HG03342 (cell line): ENCODE measurements at regions not wholly inside any gene's neighbourhood (a gene's known extent, or its start where the extent isn't known, plus 50 kb on each side); places are given as distances from the start of the nearest gene placed in this dataset.
"Not testable (repeated sequence)": the region's sequence is repeated elsewhere in the genome, so short reads cannot be mapped to it uniquely, and the experiment has no call there.

Experiments
- ATAC-seq: cut with Tn5 transposase; IDR thresholded peaks from one replicate; pipeline ENCODE4 v1.9.1; 2021; ENCODE audit warnings: mild to moderate bottlenecking, moderate library complexity; ENCODE audit not compliant: unreplicated experiment

GRCh38 chr5:123933812-123934211 lies 421.8 kb downstream of the CSNK1G3 start:
- not testable (repeated sequence) for ATAC-seq

- ATAC-seq: no peak
These were observed 417.1 kb downstream of the CSNK1G3 start for GRCh38 chr5:123929055-123929474.

DNA sequence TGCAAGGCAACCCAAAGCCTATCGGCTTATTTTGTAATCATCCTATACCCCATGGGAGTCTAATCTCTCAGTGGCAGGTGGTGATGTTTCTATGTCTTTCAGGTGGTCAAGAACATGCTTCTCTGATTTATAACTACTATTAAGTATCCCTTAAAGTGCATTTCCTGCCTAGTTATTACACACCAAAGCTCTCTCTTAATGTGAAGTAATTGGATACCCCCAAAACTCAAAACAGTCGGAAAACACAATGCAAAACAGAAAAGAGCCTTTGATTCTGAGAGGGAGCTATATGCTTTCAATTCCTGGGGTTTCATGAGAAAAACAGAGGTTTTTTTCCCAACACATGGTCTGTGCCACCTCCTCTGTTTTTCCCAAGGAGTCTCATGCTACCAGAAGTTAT lies 416.4 kb downstream of the CSNK1G3 start:
- no peak for ATAC-seq

DNA sequence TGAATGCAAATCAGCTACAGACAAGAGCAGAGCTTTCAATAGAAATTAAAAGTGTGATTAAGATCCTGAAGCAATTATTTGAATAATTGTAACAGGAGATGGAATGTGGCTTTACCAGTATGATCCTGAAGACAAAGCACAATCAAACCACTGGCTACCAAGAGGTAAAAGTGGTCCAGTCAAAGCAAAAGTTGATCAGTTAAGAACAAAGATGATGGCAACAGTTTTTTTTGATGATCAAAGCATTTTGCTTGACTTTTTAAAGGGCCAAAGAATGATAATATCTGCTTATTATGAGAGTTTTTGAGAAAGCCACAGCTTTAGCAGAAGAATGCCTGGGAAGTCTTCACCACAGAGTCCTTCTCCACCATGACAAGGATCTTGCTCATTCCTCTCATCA lies 409.2 kb downstream of the CSNK1G3 start:
- ATAC-seq: no peak

GRCh38 chr5:123916345-123917121 lies 404.6 kb downstream of the CSNK1G3 start:
- no peak for ATAC-seq

DNA sequence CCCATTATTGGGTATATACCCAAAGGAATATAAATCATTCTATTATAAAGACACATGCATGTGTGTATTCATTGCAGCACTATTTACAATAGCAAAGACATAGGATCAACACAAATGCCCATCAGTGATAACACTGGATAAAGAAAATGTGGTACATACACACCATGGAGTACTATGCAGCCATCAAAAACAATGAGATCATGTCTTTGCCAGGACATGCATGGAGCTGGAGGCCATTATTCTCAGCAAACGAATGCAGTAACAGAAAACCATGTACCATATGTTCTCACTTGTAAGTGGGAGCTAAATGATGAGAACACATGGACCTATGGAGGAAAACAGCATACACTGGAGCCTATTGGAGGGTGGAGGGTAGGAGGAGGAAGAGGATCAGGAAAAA lies 402.4 kb downstream of the CSNK1G3 start:
- no peak for ATAC-seq

DNA sequence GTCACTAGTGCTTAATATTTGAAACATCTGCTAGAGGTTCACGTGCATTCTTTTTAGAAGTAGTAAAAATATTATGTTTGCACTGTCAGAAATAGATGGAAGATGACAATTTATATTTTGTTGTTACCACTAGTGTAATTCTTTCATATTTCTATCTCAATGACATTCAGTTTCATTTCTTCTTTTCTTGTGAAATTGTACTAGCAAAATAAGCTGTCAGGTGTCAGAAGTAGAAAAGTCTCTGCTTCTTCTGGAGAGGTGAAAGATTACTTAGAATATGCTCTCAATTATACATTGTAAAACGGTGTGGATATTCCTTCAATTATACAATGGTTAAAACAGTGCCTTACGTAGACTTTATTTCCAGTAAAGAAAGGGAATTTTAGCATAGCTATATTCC lies 395.4 kb downstream of the CSNK1G3 start:
- no peak for ATAC-seq

- no peak for ATAC-seq
These were observed 394.8 kb downstream of the CSNK1G3 start for GRCh38 chr5:123906698-123907295.

DNA sequence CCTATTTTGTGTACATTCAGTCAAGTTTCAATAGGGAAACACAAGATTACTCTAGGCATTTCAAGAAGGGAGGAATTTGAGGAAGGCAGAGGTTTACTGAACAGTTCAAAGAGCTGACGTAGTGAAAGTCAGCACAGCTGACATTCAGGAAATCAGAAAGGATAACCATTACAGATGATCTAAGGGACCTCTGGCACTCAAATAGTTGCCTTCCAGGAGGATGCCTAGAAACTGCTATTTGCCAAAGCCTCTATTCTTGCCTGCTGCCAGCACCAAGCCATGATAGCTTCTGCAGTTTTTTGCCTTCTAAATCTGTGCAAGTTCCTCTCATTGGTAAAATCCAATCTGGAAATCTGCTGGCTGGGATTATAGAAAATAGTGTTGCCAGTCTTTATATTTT lies 373.1 kb downstream of the CSNK1G3 start:
- no peak for ATAC-seq

DNA sequence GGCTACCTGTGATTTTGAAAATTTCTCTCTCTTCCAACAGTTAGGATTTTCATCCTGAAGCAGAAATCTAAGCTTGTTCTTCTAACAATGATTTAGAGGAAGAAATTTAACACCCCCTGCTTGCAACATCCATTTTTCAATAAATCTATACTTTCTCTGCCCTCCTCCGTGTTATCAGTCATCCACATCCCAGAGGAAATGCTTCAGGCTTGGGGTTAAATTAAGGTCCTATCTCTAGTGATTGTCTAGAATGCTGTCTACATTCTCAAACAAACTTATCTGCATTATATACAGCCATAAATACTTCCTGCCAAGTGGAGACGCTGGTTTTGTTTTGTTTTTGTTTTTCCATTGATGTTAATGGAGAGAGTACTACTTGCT lies 371.0 kb downstream of the CSNK1G3 start:
- ATAC-seq: no peak

GRCh38 chr5:123882319-123882964 lies 370.5 kb downstream of the CSNK1G3 start:
- ATAC-seq: no peak

DNA sequence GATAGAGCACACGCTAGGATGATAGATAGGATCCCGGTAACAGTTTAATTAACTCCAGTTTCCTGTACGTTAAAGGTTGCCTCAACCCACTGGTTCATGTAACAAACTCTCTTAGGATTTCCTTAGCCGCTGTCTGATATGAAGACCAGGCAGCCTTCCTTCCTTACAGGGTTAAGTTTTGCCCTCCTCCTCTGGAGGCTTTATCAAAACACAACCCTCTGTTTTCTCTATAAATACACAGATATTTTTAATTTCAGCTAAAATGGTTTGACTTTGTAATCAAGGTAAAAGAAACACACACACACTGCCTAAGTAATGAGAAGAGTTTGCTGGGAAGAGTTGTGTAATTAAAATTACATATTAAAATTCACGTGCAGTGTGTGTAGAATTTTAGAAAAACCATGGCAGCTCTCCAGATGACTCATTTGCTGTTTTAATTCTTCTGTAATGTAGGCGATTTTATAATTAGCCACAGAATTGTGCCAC lies 369.8 kb downstream of the CSNK1G3 start:
- ATAC-seq: no peak

GRCh38 chr5:123880875-123881274 lies 368.9 kb downstream of the CSNK1G3 start:
- no peak for ATAC-seq

GRCh38 chr5:123879071-123879470 lies 367.1 kb downstream of the CSNK1G3 start:
- ATAC-seq: no peak

GRCh38 chr5:123876276-123876790 lies 364.4 kb downstream of the CSNK1G3 start:
- no peak for ATAC-seq

GRCh38 chr5:123875561-123876275 lies 363.7 kb downstream of the CSNK1G3 start:
- no peak for ATAC-seq

GRCh38 chr5:123874600-123875201 lies 362.7 kb downstream of the CSNK1G3 start:
- ATAC-seq: no peak

DNA sequence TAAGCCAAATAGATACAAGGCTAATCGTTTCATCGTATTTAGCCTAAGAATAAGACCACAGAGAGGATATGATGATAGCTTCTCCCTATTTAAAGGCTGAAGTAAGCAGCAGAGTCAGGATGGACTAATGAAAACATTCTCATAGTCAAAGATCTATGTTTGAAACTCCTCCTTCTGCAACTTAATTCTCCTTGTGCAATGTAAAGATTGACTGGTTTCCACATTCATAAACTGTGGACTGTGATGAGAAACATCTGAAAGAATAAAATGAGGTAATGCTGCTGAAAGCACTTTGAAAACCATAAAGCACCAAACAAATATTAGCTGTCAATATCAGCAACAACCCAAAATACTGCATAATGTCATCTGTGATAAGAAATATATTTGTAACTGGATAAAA lies 361.9 kb downstream of the CSNK1G3 start:
- ATAC-seq: no peak

- ATAC-seq: no peak
These were observed 359.4 kb downstream of the CSNK1G3 start for GRCh38 chr5:123871373-123871772.

DNA sequence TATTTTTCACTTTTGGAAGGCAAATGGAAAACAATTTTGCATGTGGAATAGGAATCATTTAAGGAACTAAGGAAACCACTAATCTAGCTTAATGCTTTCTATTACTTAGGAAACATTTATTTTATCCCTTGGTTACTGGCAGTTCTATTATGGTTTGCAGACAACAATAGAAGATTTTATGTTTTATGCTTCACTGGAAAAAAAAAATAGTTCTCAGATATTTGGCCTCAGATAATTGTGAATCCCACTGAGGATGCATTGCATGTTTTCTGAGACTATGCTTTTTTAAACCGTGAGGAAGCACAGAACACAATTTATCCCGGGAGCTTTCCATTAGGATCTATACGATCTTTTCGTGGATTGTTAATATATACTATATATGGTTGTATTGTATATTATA lies 356.9 kb downstream of the CSNK1G3 start:
- no peak for ATAC-seq

DNA sequence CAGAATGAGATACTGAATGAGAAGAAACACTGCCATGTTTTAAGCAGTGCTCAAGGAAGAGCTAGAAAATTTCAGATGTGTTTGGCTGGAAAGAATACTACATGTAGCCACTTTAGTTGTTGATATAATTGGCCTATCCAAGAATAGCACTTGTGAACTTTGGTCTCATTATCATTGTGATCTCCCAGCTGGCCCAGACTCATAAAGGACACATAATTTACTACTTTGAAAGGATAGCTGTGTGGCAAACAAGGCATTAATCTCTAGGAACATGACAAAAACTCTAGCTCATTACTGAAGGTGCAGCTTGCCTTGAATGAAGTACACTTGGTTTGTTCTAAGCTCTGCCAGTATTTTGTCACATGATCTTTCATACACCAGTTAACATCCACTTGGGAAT lies 356.3 kb downstream of the CSNK1G3 start:
- no peak for ATAC-seq
